ENCODE measurements at regions not wholly inside any gene's neighbourhood (a gene's known extent, or its start where the extent isn't known, plus 50 kb on each side); places are given as distances from the start of the nearest gene placed in this dataset.
"Not testable (repeated sequence)": the region's sequence is repeated elsewhere in the genome, so short reads cannot be mapped to it uniquely, and the experiment has no call there.

GRCh38 chr20:29885282-29886185 is 1371.9 kb upstream of the DEFB115 start:
- TF ChIP-seq POLR2AphosphoS5 (IDR thresholded peaks at IDR 0.05; ENCODE audit: borderline replicate concordance, low read depth, low read length); EZH2 (IDR thresholded peaks at IDR 0.05): not testable (repeated sequence)
